ENCODE measurements at regions not wholly inside any gene's neighbourhood (a gene's known extent, or its start where the extent isn't known, plus 50 kb on each side); places are given as distances from the start of the nearest gene placed in this dataset.

- TF ChIP-seq RFX5 (IDR thresholded peaks at IDR 0.05; ENCODE audit: borderline replicate concordance, low read depth, low read length): no peak
- TF ChIP-seq MAFK (IDR thresholded peaks at IDR 0.05; ENCODE audit: low read depth, low read length): no peak
- no peak for TF ChIP-seq JUN (IDR thresholded peaks at IDR 0.05; ENCODE audit: low read depth, low read length)
- TF ChIP-seq KDM5A (IDR thresholded peaks at IDR 0.05; ENCODE audit: low read length): no peak
- no peak for TF ChIP-seq POLR2AphosphoS5 (IDR thresholded peaks at IDR 0.05; ENCODE audit: low read depth, low read length)
Measured at GRCh38 chr1:58925247-58925646, 141.4 kb upstream of the JUN start (continued).

All from H1 (cell line).